GM08714 (cell line): ENCODE measurements at regions not wholly inside any gene's neighbourhood (a gene's known extent, or its start where the extent isn't known, plus 50 kb on each side); places are given as distances from the start of the nearest gene placed in this dataset.
"Not testable (repeated sequence)": the region's sequence is repeated elsewhere in the genome, so short reads cannot be mapped to it uniquely, and the experiment has no call there.

ENCODE experiments used
- H3K4me3 ChIP-seq: fragments of 200-500 bp; sonication (Bioruptor generic); 2 replicates; pipeline ENCODE4 v1.5.1; 2014; ENCODE audit warnings: mild to moderate bottlenecking, low read length, inconsistent platforms
- ZNF274 ChIP-seq: IDR thresholded peaks from 2 replicates; pipeline ENCODE4 v1.6.1; 2012; ENCODE audit warnings: mild to moderate bottlenecking, low read depth, low read length

- TF ChIP-seq ZNF274: no peak
- no peak overlapping the region for H3K4me3 ChIP-seq
Measured at GRCh38 chr12:58645946-58646345, 274.4 kb downstream of the LRIG3 start.

GRCh38 chr12:58647495-58647894 lies 272.8 kb downstream of the LRIG3 start:
- H3K4me3 ChIP-seq: no peak overlapping the region
- no peak for TF ChIP-seq ZNF274

- H3K4me3 ChIP-seq: no peak overlapping the region
- TF ChIP-seq ZNF274: no peak
Measured at GRCh38 chr12:58648176-58648575, 272.1 kb downstream of the LRIG3 start.

- H3K4me3 ChIP-seq: no peak overlapping the region
- TF ChIP-seq ZNF274: no peak
Measured at GRCh38 chr12:58651850-58652249, 268.5 kb downstream of the LRIG3 start.

- H3K4me3 ChIP-seq: no peak overlapping the region
- TF ChIP-seq ZNF274: no peak
Measured at GRCh38 chr12:58654021-58654420, 266.3 kb downstream of the LRIG3 start.

- no peak for TF ChIP-seq ZNF274
- no peak overlapping the region for H3K4me3 ChIP-seq
Measured at GRCh38 chr12:58655375-58655774, 264.9 kb downstream of the LRIG3 start.

GRCh38 chr12:58656254-58657009 lies 263.9 kb downstream of the LRIG3 start:
- no peak overlapping the region for H3K4me3 ChIP-seq
- no peak for TF ChIP-seq ZNF274

GRCh38 chr12:58657190-58657589 lies 263.1 kb downstream of the LRIG3 start:
- H3K4me3 ChIP-seq: no peak overlapping the region
- TF ChIP-seq ZNF274: no peak

GRCh38 chr12:58665375-58665774 lies 254.9 kb downstream of the LRIG3 start:
- no peak overlapping the region for H3K4me3 ChIP-seq
- no peak for TF ChIP-seq ZNF274

- no peak overlapping the region for H3K4me3 ChIP-seq
- no peak for TF ChIP-seq ZNF274
Measured at GRCh38 chr12:58668233-58668632, 252.1 kb downstream of the LRIG3 start.

GRCh38 chr12:58668871-58669270 lies 251.4 kb downstream of the LRIG3 start:
- TF ChIP-seq ZNF274: no peak
- H3K4me3 ChIP-seq: no peak overlapping the region

- TF ChIP-seq ZNF274: no peak
- no peak overlapping the region for H3K4me3 ChIP-seq
Measured at GRCh38 chr12:58670623-58671022, 249.7 kb downstream of the LRIG3 start.

GRCh38 chr12:58671196-58671595 lies 249.1 kb downstream of the LRIG3 start:
- TF ChIP-seq ZNF274: no peak
- no peak overlapping the region for H3K4me3 ChIP-seq

GRCh38 chr12:58673021-58673420 lies 247.3 kb downstream of the LRIG3 start:
- H3K4me3 ChIP-seq: no peak overlapping the region
- no peak for TF ChIP-seq ZNF274

- H3K4me3 ChIP-seq: not testable (repeated sequence)
Measured at GRCh38 chr12:58677833-58678232, 242.5 kb downstream of the LRIG3 start.

GRCh38 chr12:58678753-58679152 lies 241.6 kb downstream of the LRIG3 start:
- no peak overlapping the region for H3K4me3 ChIP-seq

GRCh38 chr12:58681730-58682129 lies 238.6 kb downstream of the LRIG3 start:
- no peak for TF ChIP-seq ZNF274
- no peak overlapping the region for H3K4me3 ChIP-seq

More at GRCh38 chr12:58678753-58679152, 241.6 kb downstream of the LRIG3 start:
- no peak for TF ChIP-seq ZNF274
